HEK293T (cell line): ENCODE measurements at regions not wholly inside any gene's neighbourhood (a gene's known extent, or its start where the extent isn't known, plus 50 kb on each side); places are given as distances from the start of the nearest gene placed in this dataset.

Experiments used
- CTCF ChIA-PET: fragments of 350-600 bp; formaldehyde crosslinking; extraction: SDS; loops from one replicate; lab custom pipeline; 2021; ENCODE audit warnings: antibody characterized with exemption, inconsistent platforms; lab: Yijun Ruan, JAX
- POLR2A ChIA-PET: fragments of 350-600 bp; formaldehyde crosslinking; extraction: SDS; loops from one replicate; lab custom pipeline; 2020; ENCODE audit warnings: antibody characterized with exemption, inconsistent platforms; lab: Yijun Ruan, JAX
- DNase-seq: peaks from one replicate; pipeline ENCODE4 v3.0.0; 2012; ENCODE audit warnings: mixed read lengths; ENCODE audit errors: extremely low spot score
- ARNT ChIP-seq: fragments of 450-650 bp; IDR thresholded peaks from 2 replicates; pipeline ENCODE4 v1.6.1; 2017; ENCODE audit warnings: mild to moderate bottlenecking
- BHLHE40 ChIP-seq: fragments of 450-650 bp; IDR thresholded peaks from 2 replicates; pipeline ENCODE4 v1.6.1; 2016; ENCODE audit warnings: mild to moderate bottlenecking, moderate library complexity, borderline replicate concordance
- CTBP1 ChIP-seq: fragments of 450-650 bp; IDR thresholded peaks from 2 replicates; pipeline ENCODE4 v1.6.1; 2016; ENCODE audit warnings: borderline replicate concordance
- ELF4 ChIP-seq: fragments of 450-650 bp; IDR thresholded peaks from 2 replicates; pipeline ENCODE4 v1.6.1; 2017; ENCODE audit warnings: antibody characterized with exemption
- FOXA1 ChIP-seq: fragments of 450-650 bp; IDR thresholded peaks from 2 replicates; pipeline ENCODE4 v1.6.1; 2016; ENCODE audit warnings: mild to moderate bottlenecking
- FOXK2 ChIP-seq: fragments of 450-650 bp; IDR thresholded peaks from 2 replicates; pipeline ENCODE4 v1.6.1; 2016; ENCODE audit warnings: mild to moderate bottlenecking
- FOXM1 ChIP-seq: fragments of 450-650 bp; IDR thresholded peaks from 2 replicates; pipeline ENCODE4 v1.6.1; 2017; ENCODE audit warnings: mild to moderate bottlenecking, borderline replicate concordance
- HDGF ChIP-seq: fragments of 450-650 bp; IDR thresholded peaks from 2 replicates; pipeline ENCODE4 v1.6.1; 2017; ENCODE audit warnings: antibody characterized with exemption, borderline replicate concordance
- L3MBTL2 ChIP-seq: fragments of 450-650 bp; conservative IDR thresholded peaks from 2 replicates; pipeline ENCODE4 v1.6.1; 2016; ENCODE audit warnings: mild to moderate bottlenecking
- LEF1 ChIP-seq: fragments of 450-650 bp; IDR thresholded peaks from 2 replicates; pipeline ENCODE4 v1.6.1; 2017; ENCODE audit warnings: mild to moderate bottlenecking, borderline replicate concordance
- NFRKB ChIP-seq: fragments of 450-650 bp; IDR thresholded peaks from 2 replicates; pipeline ENCODE4 v1.6.1; 2016; ENCODE audit warnings: mild to moderate bottlenecking, moderate library complexity
- PKNOX1 ChIP-seq: fragments of 450-650 bp; IDR thresholded peaks from 2 replicates; pipeline ENCODE4 v1.6.1; 2016
- SP1 ChIP-seq: fragments of 450-650 bp; IDR thresholded peaks from 2 replicates; pipeline ENCODE4 v1.6.1; 2017
- SUZ12 ChIP-seq: fragments of 450-650 bp; IDR thresholded peaks from 2 replicates; pipeline ENCODE4 v1.6.1; 2016; ENCODE audit warnings: mild to moderate bottlenecking
- TARDBP ChIP-seq: fragments of 450-650 bp; IDR thresholded peaks from 2 replicates; pipeline ENCODE4 v1.6.1; 2016
- ZNF384 ChIP-seq: fragments of 450-650 bp; IDR thresholded peaks from 2 replicates; pipeline ENCODE4 v1.6.1; 2016

GRCh38 chr3:180743813-180744590 is 64.7 kb upstream of the CCDC39 start:
- DNase-seq: no peak
- CTCF ChIA-PET: no interaction called here
- POLR2A ChIA-PET: no interaction called here
- TF ChIP-seq PKNOX1 (no peak), FOXM1 (no peak), FOXK2 (no peak), TARDBP (no peak), SP1 (no peak), NFRKB (no peak), LEF1 (no peak), CTBP1 (no peak), FOXA1 (no peak), ARNT (no peak)

GRCh38 chr3:180747805-180748361 is 68.6 kb upstream of the CCDC39 start:
- POLR2A ChIA-PET: no interaction called here
- CTCF ChIA-PET: no interaction called here
- DNase-seq: no peak
- TF ChIP-seq FOXA1: no peak
- no peak for TF ChIP-seq ELF4
- TF ChIP-seq SUZ12: no peak
- no peak for TF ChIP-seq NFRKB
- no peak for TF ChIP-seq HDGF
- no peak for TF ChIP-seq ARNT
- no peak for TF ChIP-seq BHLHE40
- TF ChIP-seq FOXM1: no peak
- TF ChIP-seq TARDBP: no peak
- no peak for TF ChIP-seq LEF1
- TF ChIP-seq PKNOX1: no peak
- TF ChIP-seq ZNF384: no peak
- no peak for TF ChIP-seq L3MBTL2
- TF ChIP-seq SP1: no peak
- no peak for TF ChIP-seq FOXK2
- no peak for TF ChIP-seq CTBP1

- POLR2A ChIA-PET: no interaction called here
- no peak for DNase-seq
- CTCF ChIA-PET: no interaction called here
- TF ChIP-seq ZNF384: no peak
- no peak for TF ChIP-seq NFRKB
- no peak for TF ChIP-seq TARDBP
- no peak for TF ChIP-seq FOXM1
- TF ChIP-seq PKNOX1: no peak
- TF ChIP-seq ARNT: no peak
- TF ChIP-seq BHLHE40: no peak
- TF ChIP-seq LEF1: no peak
- no peak for TF ChIP-seq SP1
- TF ChIP-seq FOXK2: no peak
- no peak for TF ChIP-seq L3MBTL2
- no peak for TF ChIP-seq FOXA1
- no peak for TF ChIP-seq CTBP1
- TF ChIP-seq ELF4: no peak
Measured at GRCh38 chr3:180749322-180749721, 70.0 kb upstream of the CCDC39 start.

- DNase-seq: no peak
- CTCF ChIA-PET: no interaction called here
- POLR2A ChIA-PET: no interaction called here
- no peak for TF ChIP-seq ZNF384
- no peak for TF ChIP-seq HDGF
- no peak for TF ChIP-seq ARNT
- TF ChIP-seq PKNOX1: no peak
- TF ChIP-seq L3MBTL2: no peak
- no peak for TF ChIP-seq LEF1
- no peak for TF ChIP-seq SUZ12
- no peak for TF ChIP-seq TARDBP
- no peak for TF ChIP-seq BHLHE40
- no peak for TF ChIP-seq NFRKB
- TF ChIP-seq ELF4: no peak
- no peak for TF ChIP-seq FOXA1
Measured at GRCh38 chr3:180749796-180750195, 70.5 kb upstream of the CCDC39 start.

DNA sequence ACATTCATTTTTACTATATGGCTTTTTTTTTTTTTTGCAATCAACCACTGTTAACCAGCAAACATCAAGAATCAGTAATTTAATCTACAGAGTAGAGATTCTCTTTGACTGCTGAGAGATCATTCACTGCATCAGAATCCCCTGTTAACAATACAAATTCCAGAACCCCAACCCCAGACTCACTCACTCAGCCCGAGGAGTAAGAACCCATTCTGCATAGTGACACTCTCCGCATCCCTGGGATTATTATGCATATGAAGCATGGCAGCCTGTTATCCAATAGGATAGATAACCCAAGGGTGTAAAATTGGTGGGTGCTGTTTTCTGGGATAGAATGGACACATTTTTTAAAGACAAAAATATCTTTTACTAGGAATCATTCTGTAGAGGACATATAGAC is 76.3 kb upstream of the CCDC39 start:
- no peak for DNase-seq
- CTCF ChIA-PET: no interaction called here
- TF ChIP-seq CTBP1: no peak
- TF ChIP-seq SUZ12: no peak
- no peak for TF ChIP-seq NFRKB
- no peak for TF ChIP-seq FOXK2
- no peak for TF ChIP-seq PKNOX1
- TF ChIP-seq FOXM1: no peak
- TF ChIP-seq FOXA1: no peak
- TF ChIP-seq ARNT: no peak
- no peak for TF ChIP-seq L3MBTL2
- TF ChIP-seq HDGF: no peak
- TF ChIP-seq LEF1: no peak
- no peak for TF ChIP-seq ZNF384
- no peak for TF ChIP-seq SP1
- POLR2A ChIA-PET: no interaction called here
